Activated T-cell treated with anti-CD3 and anti-CD28 coated beads, Interleukin-2, amount 50 U/mL, for 48 hours (primary cell): ENCODE measurements at regions not wholly inside any gene's neighbourhood (a gene's known extent, or its start where the extent isn't known, plus 50 kb on each side); places are given as distances from the start of the nearest gene placed in this dataset.
"Not testable (repeated sequence)": the region's sequence is repeated elsewhere in the genome, so short reads cannot be mapped to it uniquely, and the experiment has no call there.

ENCODE experiments used
- DNase-seq, 2 experiments: peaks; one replicate each; pipeline ENCODE4 v3.0.0-alpha.2; 2020

GRCh38 chr5:164439799-164440198 lies 934.4 kb downstream of the MAT2B start:
- no peak for DNase-seq

GRCh38 chr5:164449460-164449859 lies 944.0 kb downstream of the MAT2B start:
- DNase-seq: no peak

- no peak for DNase-seq
These were observed 960.6 kb downstream of the MAT2B start for GRCh38 chr5:164466033-164466432.

GRCh38 chr5:164470312-164470711 lies 964.9 kb downstream of the MAT2B start:
- DNase-seq: no peak

- DNase-seq: no peak
These were observed 966.7 kb downstream of the MAT2B start for GRCh38 chr5:164472165-164472564.

GRCh38 chr5:164475339-164475977 lies 970.0 kb downstream of the MAT2B start:
- DNase-seq: no peak

- no peak for DNase-seq
These were observed 975.9 kb downstream of the MAT2B start for GRCh38 chr5:164481270-164481669.

- no peak for DNase-seq
These were observed 976.9 kb downstream of the MAT2B start for GRCh38 chr5:164482351-164482750.

- no peak for DNase-seq
These were observed 979.5 kb downstream of the MAT2B start for GRCh38 chr5:164484948-164485347.

GRCh38 chr5:164487939-164488338 lies 982.5 kb downstream of the MAT2B start:
- DNase-seq: no peak

GRCh38 chr5:164497311-164498064 lies 992.1 kb downstream of the MAT2B start:
- DNase-seq: no peak

- DNase-seq: no peak
These were observed 993.0 kb downstream of the MAT2B start for GRCh38 chr5:164498438-164498837.

GRCh38 chr5:164500856-164501255 lies 995.4 kb downstream of the MAT2B start:
- no peak for DNase-seq

GRCh38 chr5:164501344-164501743 lies 995.9 kb downstream of the MAT2B start:
- no peak for DNase-seq

- peak in 1 of 2 experiments; percentile 17 for DNase-seq
These were observed 998.8 kb downstream of the MAT2B start for GRCh38 chr5:164504141-164504772.

- no peak for DNase-seq
These were observed 1000.4 kb downstream of the MAT2B start for GRCh38 chr5:164505791-164506190.

- no peak for DNase-seq
These were observed 1012.8 kb downstream of the MAT2B start for GRCh38 chr5:164518067-164518740.

GRCh38 chr5:164518741-164519080 lies 1013.3 kb downstream of the MAT2B start:
- no peak for DNase-seq

- DNase-seq: no peak
These were observed 1026.9 kb downstream of the MAT2B start for GRCh38 chr5:164532235-164532900.

GRCh38 chr5:164533426-164533825 lies 1028.0 kb downstream of the MAT2B start:
- not testable (repeated sequence) for DNase-seq

- DNase-seq: no peak
These were observed 1034.8 kb downstream of the MAT2B start for GRCh38 chr5:164540174-164540573.

- no peak for DNase-seq
These were observed 1040.1 kb downstream of the MAT2B start for GRCh38 chr5:164545507-164545906.

- no peak for DNase-seq
These were observed 1048.4 kb downstream of the MAT2B start for GRCh38 chr5:164553851-164554250.
